Anterior cingulate cortex (tissue), 58 donors: ENCODE measurements at regions not wholly inside any gene's neighbourhood (a gene's known extent, or its start where the extent isn't known, plus 50 kb on each side); places are given as distances from the start of the nearest gene placed in this dataset.
A peak's percentile ranks its signal among the peaks of the same experiment; 100 is the strongest.
"Not testable (repeated sequence)": the region's sequence is repeated elsewhere in the genome, so short reads cannot be mapped to it uniquely, and the experiment has no call there.

Experiments
- DNase-seq, 58 donors: peaks; one replicate each; lab custom pipeline; 2025; lab: John Stamatoyannopoulos, UW

GRCh38 chr20:18876394-18876793 lies 62.8 kb downstream of the SCP2D1 start:
- not testable (repeated sequence) for DNase-seq

GRCh38 chr20:18879262-18879661 lies 65.7 kb downstream of the SCP2D1 start:
- DNase-seq = no peak

- no peak for DNase-seq
These were observed 73.2 kb downstream of the SCP2D1 start for GRCh38 chr20:18886756-18887155.

- no peak for DNase-seq
These were observed 88.6 kb downstream of the SCP2D1 start for GRCh38 chr20:18901980-18902737.

GRCh38 chr20:18904192-18904591 lies 90.6 kb downstream of the SCP2D1 start:
- no peak for DNase-seq

- DNase-seq = peak in 9 of 58 donors; percentile 2 to 17 (median 6)
These were observed 91.0 kb downstream of the SCP2D1 start for GRCh38 chr20:18904624-18905023.

- no peak for DNase-seq
These were observed 92.5 kb downstream of the SCP2D1 start for GRCh38 chr20:18906046-18906445.

- DNase-seq = no peak
These were observed 93.8 kb downstream of the SCP2D1 start for GRCh38 chr20:18907353-18907752.

GRCh38 chr20:18908109-18908508 lies 94.5 kb downstream of the SCP2D1 start:
- DNase-seq = no peak

- DNase-seq = no peak
These were observed 95.7 kb downstream of the SCP2D1 start for GRCh38 chr20:18909254-18909653.

GRCh38 chr20:18913701-18914100 lies 100.1 kb downstream of the SCP2D1 start:
- no peak for DNase-seq

GRCh38 chr20:18914796-18915195 lies 101.2 kb downstream of the SCP2D1 start:
- DNase-seq = no peak

GRCh38 chr20:18916886-18917750 lies 103.5 kb downstream of the SCP2D1 start:
- DNase-seq = no peak

GRCh38 chr20:18919996-18920395 lies 106.4 kb downstream of the SCP2D1 start:
- no peak for DNase-seq

- no peak for DNase-seq
These were observed 107.7 kb downstream of the SCP2D1 start for GRCh38 chr20:18921291-18921690.

- no peak for DNase-seq
These were observed 108.7 kb downstream of the SCP2D1 start for GRCh38 chr20:18922251-18922650.

- no peak for DNase-seq
These were observed 109.3 kb downstream of the SCP2D1 start for GRCh38 chr20:18922898-18923297.

GRCh38 chr20:18926965-18927364 lies 113.4 kb downstream of the SCP2D1 start:
- peak in 1 of 58 donors; percentile 3 for DNase-seq

- no peak for DNase-seq
These were observed 115.0 kb downstream of the SCP2D1 start for GRCh38 chr20:18928626-18929025.

GRCh38 chr20:18929800-18930199 lies 116.2 kb downstream of the SCP2D1 start:
- no peak for DNase-seq

- peak in 12 of 58 donors; percentile 1 to 56 (median 12) for DNase-seq
These were observed 130.0 kb downstream of the SCP2D1 start for GRCh38 chr20:18943542-18943941.

- no peak for DNase-seq
These were observed 143.3 kb downstream of the SCP2D1 start for GRCh38 chr20:18956890-18957289.
